GM12878 (cell line): ENCODE measurements at regions not wholly inside any gene's neighbourhood (a gene's known extent, or its start where the extent isn't known, plus 50 kb on each side); places are given as distances from the start of the nearest gene placed in this dataset.

Experiments
- ATAC-seq: fragments of 200-7000 bp; cut with Tn5 transposase; 3 replicates; pipeline ENCODE4 v1.9.1; 2020; ENCODE audit warnings: mild to moderate bottlenecking, moderate library complexity
- BruUV-seq: library from RNA; stranded (reverse); fragments of 400-500 nt; replicated peaks from 2 replicates; lab custom pipeline; 2021; lab: Mats Ljungman, UMichigan
- CTCF ChIA-PET: fragments of 300-600 bp; sonication (Branson Sonifier 250); formaldehyde crosslinking; extraction: SDS; loops from one replicate; lab custom pipeline; 2021; ENCODE audit warnings: inconsistent platforms; lab: Yijun Ruan, JAX
- POLR2A ChIA-PET: fragments of 350-600 bp; formaldehyde crosslinking; extraction: SDS; loops from one replicate; lab custom pipeline; 2021; ENCODE audit warnings: inconsistent platforms; lab: Charles Lee
- RAD21 ChIA-PET: fragments of 300-600 bp; sonication (Branson Sonifier 250); formaldehyde crosslinking; loops from one replicate; lab custom pipeline; 2023; ENCODE audit warnings: antibody characterized with exemption; ENCODE audit not compliant: unreplicated experiment; lab: Charles Lee
- SMC1A ChIA-PET: fragments of 300-600 bp; sonication (Branson Sonifier 250); formaldehyde crosslinking; loops from one replicate; lab custom pipeline; 2023; ENCODE audit not compliant: unreplicated experiment, uncharacterized antibody; lab: Charles Lee
- DNase-seq: peaks from one replicate; pipeline ENCODE4 v3.0.0-alpha.2; 2011; ENCODE audit warnings: low read depth, low spot score
- FAIRE-seq: peaks from 3 replicates; lab custom pipeline; 2011; peaks lifted over from hg19 to GRCh38; lab: Jason Lieb, UNC
- H2AFZ ChIP-seq: 2 replicates; pipeline ENCODE4 v1.6.0; 2011; ENCODE audit warnings: low read depth, low read length, control low read depth; ENCODE audit not compliant: control insufficient read depth
- H3K27ac ChIP-seq: 2 replicates; pipeline ENCODE4 v1.5.1; 2011; ENCODE audit warnings: control low read depth; ENCODE audit not compliant: control insufficient read depth, insufficient read depth
- H3K27me3 ChIP-seq, 2 experiments: replicated peaks in 1 of 2; 2 replicates each; pipeline versions ENCODE4 v1.6.0 to v1.6.1; 2011; ENCODE audit warnings: low read length in 1 of 2; ENCODE audit not compliant: control insufficient read depth in 2 of 2, insufficient read depth in 2 of 2
- H3K36me3 ChIP-seq, 2 experiments: 2 replicates each; pipeline ENCODE4 v1.5.1; 2011; ENCODE audit warnings: low read length in 1 of 2; ENCODE audit not compliant: control insufficient read depth in 2 of 2, insufficient read depth in 2 of 2
- H3K4me1 ChIP-seq: 2 replicates; pipeline ENCODE4 v1.6.1; 2011; ENCODE audit warnings: mild to moderate bottlenecking, low read length, moderate library complexity, mixed read lengths; ENCODE audit not compliant: control insufficient read depth, insufficient read depth
- H3K4me2 ChIP-seq: 2 replicates; pipeline ENCODE4 v1.6.0; 2011; ENCODE audit warnings: control low read depth; ENCODE audit not compliant: control insufficient read depth, insufficient read depth
- H3K4me3 ChIP-seq: fragments of 200-600 bp; sonication (generic); 2 replicates; pipeline ENCODE4 v1.5.1; 2016
- H3K79me2 ChIP-seq: 2 replicates; pipeline ENCODE4 v1.6.0; 2011; ENCODE audit warnings: low read length; ENCODE audit not compliant: control insufficient read depth, insufficient read depth
- H3K9ac ChIP-seq: 2 replicates; pipeline ENCODE4 v1.8.0; 2011; ENCODE audit warnings: low read length, control low read depth, mixed read lengths; ENCODE audit not compliant: control insufficient read depth, insufficient read depth
- H3K9me3 ChIP-seq: replicated peaks from 3 replicates; pipeline ENCODE4 v1.5.1; 2011; ENCODE audit warnings: mild to moderate bottlenecking, low read length; ENCODE audit not compliant: control insufficient read depth, insufficient read depth
- H4K20me1 ChIP-seq: 2 replicates; pipeline ENCODE4 v1.6.0; 2011; ENCODE audit not compliant: control insufficient read depth, insufficient read depth
- BCL11A ChIP-seq: IDR thresholded peaks from 2 replicates; pipeline ENCODE4 v1.6.1; 2011; ENCODE audit warnings: low read depth, low read length
- CEBPB ChIP-seq, 2 experiments: fragments of 150-350 bp in 1 of 2; IDR thresholded peaks; 2 replicates each; pipeline ENCODE4 v1.6.1; 2012 to 2014; ENCODE audit warnings: low read depth in 2 of 2, low read length in 2 of 2, borderline replicate concordance in 1 of 2, inconsistent platforms in 1 of 2
- E2F8 ChIP-seq: fragments of 450-650 bp; IDR thresholded peaks from 2 replicates; pipeline ENCODE4 v1.6.1; 2018; ENCODE audit warnings: mild to moderate bottlenecking, low read depth, moderate library complexity; ENCODE audit not compliant: partially characterized antibody
- HDAC6 ChIP-seq: fragments of 200-600 bp; sonication (generic); IDR thresholded peaks from one replicate; pipeline ENCODE4 v1.8.0; 2017; ENCODE audit warnings: antibody characterized with exemption; ENCODE audit not compliant: unreplicated experiment
- REST ChIP-seq: IDR thresholded peaks from 2 replicates; pipeline ENCODE4 v1.6.1; 2012; ENCODE audit warnings: mild to moderate bottlenecking, low read depth, low read length
- SKIL ChIP-seq: fragments of 450-650 bp; IDR thresholded peaks from 2 replicates; pipeline ENCODE4 v1.6.1; 2017; ENCODE audit warnings: mild to moderate bottlenecking, low read depth, inconsistent platforms; ENCODE audit not compliant: poor library complexity, severe bottlenecking
- TAF1 ChIP-seq: IDR thresholded peaks from 2 replicates; pipeline ENCODE4 v1.6.1; 2011; ENCODE audit warnings: mild to moderate bottlenecking, low read depth, low read length, borderline replicate concordance
- USF2 ChIP-seq: IDR thresholded peaks from 2 replicates; pipeline ENCODE4 v1.6.1; 2011; ENCODE audit warnings: low read depth, low read length, improper control_type of control experiment, borderline replicate concordance
- ZBTB33 ChIP-seq: fragments of 450-650 bp; IDR thresholded peaks from 2 replicates; pipeline ENCODE4 v1.6.1; 2017; ENCODE audit warnings: mild to moderate bottlenecking
- ZNF274 ChIP-seq: IDR thresholded peaks from one replicate; pipeline ENCODE4 v1.8.0; 2011; ENCODE audit not compliant: insufficient read length, insufficient read depth
- ZSCAN29 ChIP-seq: fragments of 450-650 bp; IDR thresholded peaks from 2 replicates; pipeline ENCODE4 v1.6.1; 2017; ENCODE audit warnings: mild to moderate bottlenecking, moderate library complexity
- whole genome bisulfite sequencing: methylation state at CpG from one replicate; pipeline ENCODE4 v1.1.6; 2016; ENCODE audit warnings: low lambda C conversion rate; ENCODE audit not compliant: insufficient replicate concordance, insufficient coverage; ENCODE audit errors: missing lambda C conversion rate; 5-methylcytosine and 5-hydroxymethylcytosine counted together
- in situ Hi-C: fragments of 300-500 bp; cut with MboI; formaldehyde crosslinking; loops from 9 replicates; pipeline ENCODE4 v1.14.3; 2018; ENCODE audit warnings: mixed read lengths
- intact Hi-C: fragments of 100-400 bp; cut with micrococcal nuclease; formaldehyde crosslinking; loops from one replicate; pipeline ENCODE4 v1.14.2; 2022; ENCODE audit not compliant: unreplicated experiment

- WGBS: 48% methylated on average over 2 of the region's 2 CpGs
- ChIA-PET POLR2A (no interaction called here), CTCF (interaction anchor here (0.6 to 3.0 kb wide), 39 partner anchors 10 to 1960 kb away, joined by 3 to 43 read pairs (median 4); no protein-coding TSS in a partner anchor), SMC1A (interaction anchor here (0.6 to 3.5 kb wide), 22 partner anchors 9 to 1790 kb away, joined by 3 to 16 read pairs (median 4); partner anchors contain the start of gene SOX9), RAD21 (interaction anchor here (0.6 to 2.3 kb wide), 14 partner anchors 12 to 1960 kb away, joined by 3 to 19 read pairs (median 3); no protein-coding TSS in a partner anchor)
- H2AFZ ChIP-seq: no peak overlapping the region
- no peak overlapping the region for H3K9ac ChIP-seq
- H3K27ac ChIP-seq: no peak overlapping the region
- H3K79me2 ChIP-seq: no peaks in the 10 kb centered on the region
- ATAC-seq: no peak
- no peaks in the 10 kb centered on the region for H4K20me1 ChIP-seq
- in situ Hi-C loops: loop anchor here (10.0 to 25.0 kb wide), 2 partner anchors 1620 to 1778 kb away; no protein-coding TSS in a partner anchor
- H3K4me1 ChIP-seq: no peaks in the 10 kb centered on the region
- H3K9me3 ChIP-seq: no peaks in the 10 kb centered on the region
- BruUV-seq: no TSS peak
- H3K4me2 ChIP-seq: no peak overlapping the region
- DNase-seq: no peak
- H3K27me3 ChIP-seq: no peaks in the 10 kb centered on the region
- H3K4me3 ChIP-seq: no peak overlapping the region
- intact Hi-C loops: loop anchor here (1.0 to 5.0 kb wide), 4 partner anchors 130 to 1775 kb away; no protein-coding TSS in a partner anchor
- no peaks in the 10 kb centered on the region for H3K36me3 ChIP-seq
- no peak for FAIRE-seq
- TF ChIP-seq ZBTB33 (no peak), ZNF274 (no peak), USF2 (no peak), HDAC6 (no peak), SKIL (no peak), ZSCAN29 (no peak), BCL11A (no peak), TAF1 (no peak), E2F8 (no peak), CEBPB (IDR thresholded peaks at IDR 0.05; ENCODE audit: borderline replicate concordance in 1 of 2, low read depth in 2 of 2, low read length in 2 of 2) (no peak), REST (no peak)
Observed at GRCh38 chr17:70767102-70767701, 597.9 kb downstream of the KCNJ2 start.
